ENCODE measurements at regions not wholly inside any gene's neighbourhood (a gene's known extent, or its start where the extent isn't known, plus 50 kb on each side); places are given as distances from the start of the nearest gene placed in this dataset.

DNA sequence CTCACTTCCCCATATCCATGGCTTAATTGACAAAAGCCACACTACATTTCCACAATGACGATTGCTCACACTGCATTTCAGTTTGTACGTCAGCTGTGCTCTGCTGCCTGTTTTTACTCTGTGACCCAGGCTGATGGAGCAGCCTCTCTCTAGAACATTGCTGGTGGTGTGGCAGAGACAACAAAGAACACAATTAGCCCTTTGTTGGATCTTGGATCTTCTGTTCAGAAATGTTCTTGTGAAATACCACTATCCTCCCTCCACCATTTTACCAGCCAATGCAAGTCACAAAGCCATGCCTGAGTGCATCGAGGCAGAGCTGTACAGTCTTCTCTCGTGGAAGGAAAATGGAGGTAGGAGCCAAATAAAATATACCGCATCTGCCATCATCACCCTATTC is 56.9 kb upstream of the TBC1D5 start:
- TF ChIP-seq POLR2AphosphoS5 (IDR thresholded peaks at IDR 0.05) (no peak), POLR2A (IDR thresholded peaks at IDR 0.05) (no peak)
- TF ChIP-seq, protein P1, sequence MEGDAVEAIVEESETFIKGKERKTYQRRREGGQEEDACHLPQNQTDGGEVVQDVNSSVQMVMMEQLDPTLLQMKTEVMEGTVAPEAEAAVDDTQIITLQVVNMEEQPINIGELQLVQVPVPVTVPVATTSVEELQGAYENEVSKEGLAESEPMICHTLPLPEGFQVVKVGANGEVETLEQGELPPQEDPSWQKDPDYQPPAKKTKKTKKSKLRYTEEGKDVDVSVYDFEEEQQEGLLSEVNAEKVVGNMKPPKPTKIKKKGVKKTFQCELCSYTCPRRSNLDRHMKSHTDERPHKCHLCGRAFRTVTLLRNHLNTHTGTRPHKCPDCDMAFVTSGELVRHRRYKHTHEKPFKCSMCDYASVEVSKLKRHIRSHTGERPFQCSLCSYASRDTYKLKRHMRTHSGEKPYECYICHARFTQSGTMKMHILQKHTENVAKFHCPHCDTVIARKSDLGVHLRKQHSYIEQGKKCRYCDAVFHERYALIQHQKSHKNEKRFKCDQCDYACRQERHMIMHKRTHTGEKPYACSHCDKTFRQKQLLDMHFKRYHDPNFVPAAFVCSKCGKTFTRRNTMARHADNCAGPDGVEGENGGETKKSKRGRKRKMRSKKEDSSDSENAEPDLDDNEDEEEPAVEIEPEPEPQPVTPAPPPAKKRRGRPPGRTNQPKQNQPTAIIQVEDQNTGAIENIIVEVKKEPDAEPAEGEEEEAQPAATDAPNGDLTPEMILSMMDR (IDR thresholded peaks at IDR 0.05 in 8 of 11, conservative IDR thresholded peaks at IDR 0.05 in 3 of 11): no peak
- DNase-seq: no peak
- H3K27me3 ChIP-seq (replicated peaks in 1 of 7): no peaks in the 10 kb centered on the region
- 87 to 97% (median 90%) methylated on average over 5 of the region's 5 CpGs for WGBS, 5 donors
- H3K4me1 ChIP-seq: peaks cover 0 to 5% (median 0%) of the 10 kb centered on the region in 6 donors
- H3K4me3 ChIP-seq: no peak overlapping the region
- no peak overlapping the region for H3K27ac ChIP-seq
- no peaks in the 10 kb centered on the region for H3K9me3 ChIP-seq
- H3K36me3 ChIP-seq: no peaks in the 10 kb centered on the region
- intact Hi-C loops (cut with DNase I; ENCODE audit: low total_unique reads): no loop called here

DNA sequence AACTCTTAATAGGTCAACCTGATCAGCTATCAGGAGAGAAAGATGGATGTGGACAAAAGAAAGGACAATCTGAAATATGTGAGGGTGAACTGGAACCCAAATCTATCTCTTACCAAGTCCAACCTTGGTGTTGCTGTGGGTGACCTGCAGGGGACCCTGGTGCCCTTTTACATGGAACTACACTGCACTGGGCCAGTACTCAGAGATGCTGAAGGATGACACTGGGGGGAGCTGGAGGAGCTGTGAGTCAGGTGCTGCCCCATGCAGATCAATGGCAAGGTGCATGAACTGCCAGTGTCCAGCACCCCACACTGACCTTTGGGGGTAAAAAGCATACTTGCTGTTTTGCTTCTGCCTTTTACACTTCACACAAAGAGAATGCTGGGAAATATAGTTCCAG is 55.6 kb upstream of the TBC1D5 start:
- Histone ChIP-seq H3K27me3 (replicated peaks in 1 of 7) (no peaks in the 10 kb centered on the region), H3K27ac (no peak overlapping the region), H3K9me3 (peaks cover 0 to 4% (median 2%) of the 10 kb centered on the region in 8 donors), H3K4me3 (no peak overlapping the region), H3K4me1 (peaks cover 0 to 4% (median 0%) of the 10 kb centered on the region in 6 donors), H3K36me3 (no peaks in the 10 kb centered on the region)
- intact Hi-C loops (cut with DNase I; ENCODE audit: low total_unique reads): no loop called here
- TF ChIP-seq, protein P1 (IDR thresholded peaks at IDR 0.05 in 8 of 11, conservative IDR thresholded peaks at IDR 0.05 in 3 of 11): no peak
- TF ChIP-seq POLR2A (IDR thresholded peaks at IDR 0.05): no peak
- TF ChIP-seq POLR2AphosphoS5 (IDR thresholded peaks at IDR 0.05): no peak
- DNase-seq: no peak

DNA sequence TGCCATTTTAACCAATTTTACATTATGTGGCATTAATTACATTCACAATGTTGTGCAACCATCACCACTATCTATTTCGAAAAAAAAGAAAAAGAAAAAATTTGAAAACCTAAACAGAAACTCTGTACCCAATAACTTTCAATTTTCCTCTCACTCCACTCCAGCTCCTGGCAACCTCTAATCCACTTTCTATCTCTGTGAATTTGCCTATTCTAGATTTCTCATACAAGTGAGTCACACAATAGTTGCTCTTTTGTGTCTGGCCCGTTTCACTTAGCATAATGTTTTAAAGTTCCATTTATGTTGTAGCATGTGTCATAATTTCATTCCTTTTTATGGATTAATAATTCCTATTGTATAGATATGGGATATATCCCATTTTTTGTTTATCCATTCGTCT is 53.3 kb upstream of the TBC1D5 start:
- Histone ChIP-seq H3K9me3 (peaks cover 3 to 20% (median 17%) of the 10 kb centered on the region in 8 donors), H3K4me3 (no peak overlapping the region), H3K27ac (no peak overlapping the region), H3K36me3 (no peaks in the 10 kb centered on the region), H3K4me1 (no peaks in the 10 kb centered on the region), H3K27me3 (replicated peaks in 1 of 7) (no peaks in the 10 kb centered on the region)
- 78 to 87% (median 84%) methylated on average over 3 of the region's 3 CpGs for WGBS, 5 donors
- no peak for DNase-seq
- TF ChIP-seq, protein P1 (IDR thresholded peaks at IDR 0.05 in 8 of 11, conservative IDR thresholded peaks at IDR 0.05 in 3 of 11): no peak
- no peak for TF ChIP-seq POLR2AphosphoS5 (IDR thresholded peaks at IDR 0.05)
- TF ChIP-seq POLR2A (IDR thresholded peaks at IDR 0.05): no peak
- intact Hi-C loops (cut with DNase I; ENCODE audit: low total_unique reads): no loop called here

DNA sequence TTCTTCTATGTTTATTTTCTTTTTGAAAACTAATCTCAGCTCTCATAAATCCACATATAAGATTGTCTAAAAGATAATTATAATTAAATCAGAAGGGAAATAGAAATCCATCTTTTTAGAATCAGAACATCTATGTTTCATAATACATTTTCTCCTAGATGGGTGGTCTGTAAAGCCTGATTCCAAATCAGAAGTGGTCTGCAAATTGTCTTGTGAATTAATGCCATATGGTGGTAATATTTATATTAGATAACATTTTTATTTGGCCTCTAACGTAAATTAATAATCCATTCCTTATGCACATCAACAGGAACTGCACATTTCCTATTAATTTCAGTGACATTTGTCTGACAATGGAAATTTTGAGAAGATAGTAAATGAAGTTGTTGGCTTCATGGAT is 52.8 kb upstream of the TBC1D5 start:
- Histone ChIP-seq H3K9me3 (peaks cover 3 to 20% (median 17%) of the 10 kb centered on the region in 8 donors), H3K27me3 (replicated peaks in 1 of 7) (no peaks in the 10 kb centered on the region), H3K27ac (no peak overlapping the region), H3K36me3 (no peaks in the 10 kb centered on the region), H3K4me3 (no peak overlapping the region), H3K4me1 (no peaks in the 10 kb centered on the region)
- 87 to 95% (median 92%) methylated on average over 1 of the region's 1 CpG for WGBS, 5 donors
- no peak for TF ChIP-seq POLR2A (IDR thresholded peaks at IDR 0.05)
- TF ChIP-seq POLR2AphosphoS5 (IDR thresholded peaks at IDR 0.05): no peak
- TF ChIP-seq, protein P1 (IDR thresholded peaks at IDR 0.05 in 8 of 11, conservative IDR thresholded peaks at IDR 0.05 in 3 of 11): no peak
- intact Hi-C loops (cut with DNase I; ENCODE audit: low total_unique reads): no loop called here
- no peak for DNase-seq
